MM.1S (cell line): ENCODE measurements at regions not wholly inside any gene's neighbourhood (a gene's known extent, or its start where the extent isn't known, plus 50 kb on each side); places are given as distances from the start of the nearest gene placed in this dataset.

Experiments used
- CTCF ChIP-seq: fragments of 300-600 bp; sonication (generic); IDR thresholded peaks from 2 replicates; pipeline ENCODE4 v1.5.1; 2016; ENCODE audit warnings: antibody characterized with exemption, low read length, mixed read lengths
- EZH2 ChIP-seq: fragments of 300-600 bp; sonication (generic); optimal IDR thresholded peaks from 2 replicates; pipeline ENCODE3; 2017; ENCODE audit warnings: low read depth, mild to moderate bottlenecking, antibody characterized with exemption, low read length, mixed read lengths
- EZH2phosphoT487 ChIP-seq: fragments of 300-600 bp; sonication (generic); IDR thresholded peaks from 2 replicates; pipeline ENCODE4 v1.6.1; 2018; ENCODE audit warnings: antibody characterized with exemption, low read length

- TF ChIP-seq CTCF, result no peak
- TF ChIP-seq EZH2phosphoT487, result no peak
- no peak for TF ChIP-seq EZH2
Measured at GRCh38 chr12:86735851-86736250, 479.7 kb upstream of the MGAT4C start.
